D341Med (cell line): ENCODE measurements at regions not wholly inside any gene's neighbourhood (a gene's known extent, or its start where the extent isn't known, plus 50 kb on each side); places are given as distances from the start of the nearest gene placed in this dataset.

Source experiments
- DNase-seq: peaks from one replicate; pipeline ENCODE4 v3.0.0; 2012; ENCODE audit warnings: low spot score

DNA sequence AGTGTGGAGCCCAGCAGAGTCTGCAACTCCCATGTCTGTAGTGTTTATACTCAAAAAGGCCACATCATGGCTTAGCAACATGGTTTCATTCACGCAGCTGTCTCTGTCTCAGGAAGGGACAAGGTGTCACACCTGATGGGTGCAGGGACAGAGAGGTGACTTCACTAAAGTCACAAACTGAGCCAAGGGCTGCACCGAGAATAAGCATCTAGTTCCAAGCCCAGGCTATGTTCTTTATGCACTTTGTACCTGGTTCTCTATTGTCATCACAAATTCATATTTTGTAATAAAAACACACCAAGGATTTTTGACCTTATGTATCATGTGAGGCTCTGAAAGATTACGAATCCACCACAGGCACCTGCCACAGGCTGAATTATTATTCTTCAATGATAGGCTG is 64.9 kb upstream of the STK32A start:
- no peak for DNase-seq

DNA sequence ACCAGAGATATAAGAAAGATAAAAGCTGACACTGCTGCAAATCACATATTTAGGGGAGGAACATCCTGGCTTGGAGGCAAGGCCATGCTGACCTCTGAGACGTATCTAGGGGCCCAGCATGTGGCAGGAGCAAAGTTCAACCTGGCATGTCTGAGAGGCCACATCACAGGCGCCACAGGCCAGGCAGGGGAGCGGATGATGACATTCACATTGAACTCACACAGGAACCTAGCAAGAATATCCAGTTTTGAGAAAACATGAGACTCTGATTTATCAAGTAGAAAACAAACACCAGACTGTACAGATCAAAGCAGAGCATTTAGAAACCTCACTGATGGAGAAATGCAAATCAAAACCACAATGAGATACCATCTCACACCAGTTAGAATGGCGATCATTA is 64.2 kb upstream of the STK32A start:
- DNase-seq = no peak

DNA sequence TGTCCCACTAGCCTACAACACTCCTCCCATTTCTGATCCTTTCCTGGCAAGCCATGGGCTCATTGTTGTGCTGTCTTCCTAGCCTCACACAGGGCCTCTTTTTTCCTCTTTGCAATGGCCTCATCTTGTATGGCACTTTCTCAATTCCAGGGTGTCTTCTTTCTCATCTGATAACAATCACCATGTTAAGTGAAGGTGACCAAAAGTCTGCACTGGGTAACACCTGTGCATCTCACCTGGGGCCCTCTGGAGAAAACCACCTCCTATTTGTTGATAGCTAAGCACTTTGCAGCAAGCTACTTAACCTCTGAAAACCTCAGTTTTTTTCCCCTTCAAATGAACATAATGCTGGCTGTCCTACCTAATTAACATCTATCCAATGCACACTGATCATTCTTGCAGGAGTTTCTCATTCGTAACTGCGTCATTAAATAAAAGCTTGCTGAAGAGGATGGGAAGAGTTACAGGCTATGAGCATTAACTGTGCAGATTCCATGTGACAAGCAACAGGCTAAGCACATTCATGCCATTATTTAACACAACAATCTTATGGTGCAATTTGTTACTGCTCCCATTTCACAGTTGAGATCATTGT is 60.1 kb upstream of the STK32A start:
- DNase-seq = no peak

DNA sequence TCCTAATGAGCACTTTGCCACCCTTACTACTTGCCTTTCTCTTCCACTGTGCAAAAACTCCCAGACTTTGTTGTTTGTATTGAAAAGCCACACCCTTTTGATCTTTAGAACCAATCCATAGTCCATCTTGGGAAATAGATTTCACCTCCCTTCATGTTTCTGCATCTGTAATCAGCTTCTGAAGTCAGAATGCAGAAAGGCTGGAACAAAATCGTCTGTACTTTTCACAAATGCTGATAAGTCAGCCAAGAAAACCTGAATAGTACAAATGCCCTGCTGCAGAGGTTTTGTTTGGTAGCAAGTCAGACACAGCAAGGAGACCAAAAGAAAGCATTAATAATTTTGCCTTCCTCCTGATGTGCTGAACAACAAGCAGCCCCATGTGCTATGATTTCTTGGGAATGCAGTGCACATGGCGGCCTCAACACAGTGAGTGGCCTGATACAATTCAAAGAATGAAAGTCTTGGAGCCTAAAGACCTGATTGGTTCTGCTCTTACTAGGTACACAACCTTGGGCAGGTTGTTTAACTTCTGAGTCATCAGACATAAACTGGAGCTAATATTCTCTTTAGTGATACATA is 59.2 kb upstream of the STK32A start:
- DNase-seq = no peak

DNA sequence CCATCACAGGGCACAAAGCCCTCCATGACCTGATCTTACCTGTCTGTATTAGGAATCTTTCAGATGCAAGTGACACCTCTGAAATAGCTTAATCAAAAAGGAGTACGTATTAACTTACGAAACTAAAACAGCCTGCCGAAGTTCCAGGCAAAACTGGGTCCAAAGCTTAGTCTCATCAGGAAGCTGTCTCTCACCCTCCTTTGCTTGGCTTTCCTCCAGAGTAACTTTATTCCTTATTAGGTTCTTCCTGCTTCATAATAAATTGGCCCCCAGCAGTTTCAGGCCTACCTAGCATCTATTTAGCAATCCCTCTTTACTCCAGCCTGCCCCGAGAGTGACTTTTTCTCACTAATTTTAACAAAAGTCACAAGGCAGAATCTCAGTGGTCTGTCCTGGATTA is 58.4 kb upstream of the STK32A start:
- DNase-seq = no peak

DNA sequence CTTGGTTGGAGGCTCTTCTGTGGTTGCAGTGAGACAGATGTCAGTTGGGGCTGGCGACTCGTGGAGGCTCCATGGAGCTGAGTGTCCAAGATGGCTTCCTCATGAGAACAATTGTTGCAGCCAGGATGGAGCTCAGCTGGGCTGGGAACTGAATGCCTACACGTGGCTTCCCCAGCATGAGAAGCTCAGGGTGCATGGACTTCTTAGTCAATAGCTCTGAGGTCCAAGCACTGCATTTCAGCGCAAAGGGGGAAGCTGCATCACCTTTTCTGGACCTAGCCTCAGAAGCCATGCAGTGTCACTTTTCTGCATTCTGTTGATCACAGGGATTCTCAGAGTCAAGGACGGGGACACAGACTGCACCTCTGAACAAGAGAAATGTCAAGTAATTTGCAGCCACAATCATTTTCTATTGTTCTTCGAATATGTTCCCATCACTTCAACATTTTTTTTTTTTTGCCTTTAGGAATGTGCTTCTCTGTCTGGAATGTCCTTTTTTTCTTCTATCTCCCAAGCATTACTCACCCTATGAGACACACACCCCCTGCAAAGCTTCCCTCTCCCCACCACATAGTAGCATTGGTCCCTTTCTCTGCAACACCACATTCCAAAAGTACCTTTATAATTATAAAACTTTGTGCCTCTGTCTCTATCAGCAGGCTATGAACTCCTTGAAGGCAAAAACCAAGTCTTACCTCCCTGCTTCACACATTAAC is 57.5 kb upstream of the STK32A start:
- DNase-seq = no peak

DNA sequence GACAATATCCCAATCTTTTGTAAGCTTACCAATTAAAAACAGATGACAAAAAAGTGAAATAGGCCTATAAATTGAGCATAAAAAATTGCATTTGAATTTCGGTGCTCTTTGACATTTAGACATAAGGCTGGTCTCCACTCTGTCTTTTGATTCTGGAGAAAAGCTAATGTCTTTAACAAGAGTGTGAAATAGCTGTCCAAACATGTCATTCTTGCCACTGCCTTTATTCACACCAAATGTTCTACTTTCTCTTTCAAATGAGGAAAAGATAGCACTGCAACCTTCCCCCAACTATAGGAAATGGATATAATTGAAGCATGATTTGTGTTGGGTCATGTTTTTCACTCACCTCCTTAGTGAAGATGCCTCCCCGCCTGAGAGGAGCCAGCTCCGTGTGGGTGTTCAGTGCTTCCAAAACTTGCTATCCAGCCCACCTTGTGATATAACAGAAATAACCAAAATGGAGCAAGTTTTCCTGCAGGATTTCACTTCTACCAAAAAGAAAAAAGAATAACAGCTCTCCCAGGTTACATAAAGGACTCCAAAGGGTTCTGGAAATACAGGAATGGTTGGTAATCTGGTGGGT is 55.2 kb upstream of the STK32A start:
- no peak for DNase-seq

DNA sequence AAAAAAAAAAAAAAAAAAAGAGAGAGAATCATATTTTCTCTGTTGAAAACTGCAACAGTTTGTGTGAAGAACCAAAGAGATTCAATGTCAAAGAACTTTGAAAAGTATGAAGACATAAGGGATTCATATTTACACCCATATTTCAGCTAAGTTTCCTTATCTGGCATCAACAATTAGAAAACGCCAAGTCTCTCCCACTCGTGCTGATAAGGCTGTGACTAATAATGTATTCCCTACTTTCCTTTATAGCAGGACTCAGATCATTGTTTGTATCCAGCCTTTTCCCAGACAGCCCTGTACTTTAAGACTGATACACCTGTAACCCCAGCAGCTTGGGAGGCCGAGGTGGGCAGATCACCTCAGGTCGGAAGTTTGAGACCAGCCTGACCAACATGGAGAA is 54.1 kb upstream of the STK32A start:
- no peak for DNase-seq
